Neural crest cell (in vitro differentiated cells): ENCODE measurements at regions not wholly inside any gene's neighbourhood (a gene's known extent, or its start where the extent isn't known, plus 50 kb on each side); places are given as distances from the start of the nearest gene placed in this dataset.

ENCODE experiments used
- DNase-seq: peaks from one replicate; pipeline ENCODE4 v3.0.0; 2021; ENCODE audit warnings: low read depth, mixed read lengths, low spot score
- H3K27ac Mint-ChIP-seq: one replicate; pipeline ENCODE4 v1.8.0; 2021; ENCODE audit warnings: mild to moderate bottlenecking, mixed read lengths; ENCODE audit not compliant: unreplicated experiment
- H3K27me3 Mint-ChIP-seq: 2 replicates; pipeline ENCODE4 v1.8.0; 2021; ENCODE audit warnings: low read depth, mild to moderate bottlenecking, mixed read lengths
- H3K36me3 Mint-ChIP-seq: 2 replicates; pipeline ENCODE4 v1.8.0; 2021; ENCODE audit warnings: low read depth, mild to moderate bottlenecking, mixed read lengths
- H3K4me1 Mint-ChIP-seq: 2 replicates; pipeline ENCODE4 v1.8.0; 2021; ENCODE audit warnings: mixed read lengths
- H3K4me3 Mint-ChIP-seq: one replicate; pipeline ENCODE4 v1.8.0; 2021; ENCODE audit warnings: mild to moderate bottlenecking, mixed read lengths
- H3K9me3 Mint-ChIP-seq: 2 replicates; pipeline ENCODE4 v1.8.0; 2021; ENCODE audit warnings: mixed read lengths
- TF ChIP-seq, protein P1 (sequence below): fragments of 200-600 bp; sonication (generic); conservative IDR thresholded peaks from 2 replicates; pipeline ENCODE4 v1.5.0; 2021; ENCODE audit warnings: antibody characterized with exemption, mild to moderate bottlenecking

DNA sequence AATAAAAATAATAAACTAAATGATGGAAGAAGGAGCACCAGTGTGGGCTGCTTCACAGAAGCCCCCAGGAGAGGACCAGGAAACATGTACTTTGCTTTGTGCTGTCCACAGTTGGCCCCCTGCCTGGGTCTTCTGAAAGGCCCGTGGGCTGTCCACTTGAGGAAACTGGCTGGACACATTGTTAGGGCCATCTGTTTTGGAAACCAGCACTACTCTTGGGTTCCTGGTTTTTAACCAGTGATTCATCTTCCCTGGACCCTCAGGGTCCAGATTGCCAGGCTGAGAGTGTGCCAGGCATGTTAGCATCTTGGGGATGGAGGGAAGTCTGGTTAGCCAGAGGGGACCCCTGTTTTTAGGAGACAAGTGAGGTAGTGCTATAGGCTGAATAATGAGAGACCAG is 297.2 kb upstream of the C2CD4B start:
- Mint-ChIP-seq H3K27ac (no peak overlapping the region), H3K4me1 (peaks cover 24% of the 10 kb centered on the region), H3K9me3 (no peaks in the 10 kb centered on the region), H3K27me3 (peaks cover 2% of the 10 kb centered on the region), H3K36me3 (no peaks in the 10 kb centered on the region), H3K4me3 (no peak overlapping the region)
- TF ChIP-seq, protein P1, sequence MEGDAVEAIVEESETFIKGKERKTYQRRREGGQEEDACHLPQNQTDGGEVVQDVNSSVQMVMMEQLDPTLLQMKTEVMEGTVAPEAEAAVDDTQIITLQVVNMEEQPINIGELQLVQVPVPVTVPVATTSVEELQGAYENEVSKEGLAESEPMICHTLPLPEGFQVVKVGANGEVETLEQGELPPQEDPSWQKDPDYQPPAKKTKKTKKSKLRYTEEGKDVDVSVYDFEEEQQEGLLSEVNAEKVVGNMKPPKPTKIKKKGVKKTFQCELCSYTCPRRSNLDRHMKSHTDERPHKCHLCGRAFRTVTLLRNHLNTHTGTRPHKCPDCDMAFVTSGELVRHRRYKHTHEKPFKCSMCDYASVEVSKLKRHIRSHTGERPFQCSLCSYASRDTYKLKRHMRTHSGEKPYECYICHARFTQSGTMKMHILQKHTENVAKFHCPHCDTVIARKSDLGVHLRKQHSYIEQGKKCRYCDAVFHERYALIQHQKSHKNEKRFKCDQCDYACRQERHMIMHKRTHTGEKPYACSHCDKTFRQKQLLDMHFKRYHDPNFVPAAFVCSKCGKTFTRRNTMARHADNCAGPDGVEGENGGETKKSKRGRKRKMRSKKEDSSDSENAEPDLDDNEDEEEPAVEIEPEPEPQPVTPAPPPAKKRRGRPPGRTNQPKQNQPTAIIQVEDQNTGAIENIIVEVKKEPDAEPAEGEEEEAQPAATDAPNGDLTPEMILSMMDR = no peak
- DNase-seq = no peak

DNA sequence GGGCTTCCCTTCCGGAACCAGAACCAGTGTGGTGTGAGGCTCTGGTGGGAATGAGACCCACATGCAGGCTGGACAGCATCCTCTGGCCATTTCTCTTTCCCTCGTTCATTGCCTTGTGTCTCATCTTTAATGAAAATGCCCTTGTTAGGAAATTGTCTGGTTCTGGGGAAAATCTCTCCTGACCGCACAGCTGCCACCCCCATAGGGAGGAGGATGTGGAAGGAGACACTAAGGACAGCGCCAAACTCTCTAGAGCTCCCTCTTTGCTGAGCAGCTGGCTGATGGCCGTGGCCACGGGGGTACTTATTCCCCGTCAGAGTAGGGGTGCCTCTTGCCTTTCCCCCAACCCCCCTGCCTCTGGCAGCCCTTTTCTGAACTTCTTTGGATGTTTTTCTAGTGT is 297.6 kb upstream of the C2CD4B start:
- Mint-ChIP-seq H3K4me1 (peaks cover 24% of the 10 kb centered on the region), H3K27me3 (peaks cover 2% of the 10 kb centered on the region), H3K4me3 (no peak overlapping the region), H3K36me3 (no peaks in the 10 kb centered on the region), H3K27ac (no peak overlapping the region), H3K9me3 (no peaks in the 10 kb centered on the region)
- no peak for DNase-seq
- TF ChIP-seq, protein P1 = no peak

DNA sequence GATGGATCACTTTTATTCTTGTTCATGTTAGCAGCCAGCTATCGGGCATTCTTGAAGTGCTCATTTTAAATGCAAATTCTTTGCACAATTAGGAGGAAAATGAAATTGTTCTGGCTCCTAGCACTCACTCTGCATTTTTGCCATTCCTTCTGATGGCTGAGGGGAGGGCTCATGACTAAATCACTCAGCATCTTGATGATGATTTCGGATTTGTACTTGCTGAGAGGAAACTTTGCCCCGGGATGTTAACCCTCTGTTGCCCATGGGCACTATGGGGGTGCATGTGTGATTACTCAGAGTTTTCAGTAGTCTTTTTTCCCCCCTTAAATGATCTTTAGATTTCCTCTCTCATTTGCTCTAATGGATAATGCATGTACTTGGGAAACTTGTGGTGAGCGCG is 299.6 kb upstream of the C2CD4B start:
- H3K27ac Mint-ChIP-seq = no peak overlapping the region
- peaks cover 2% of the 10 kb centered on the region for H3K27me3 Mint-ChIP-seq
- H3K4me1 Mint-ChIP-seq = peaks cover 35% of the 10 kb centered on the region
- H3K4me3 Mint-ChIP-seq = no peak overlapping the region
- H3K9me3 Mint-ChIP-seq = no peaks in the 10 kb centered on the region
- H3K36me3 Mint-ChIP-seq = no peaks in the 10 kb centered on the region
- TF ChIP-seq, protein P1 = no peak
- no peak for DNase-seq

DNA sequence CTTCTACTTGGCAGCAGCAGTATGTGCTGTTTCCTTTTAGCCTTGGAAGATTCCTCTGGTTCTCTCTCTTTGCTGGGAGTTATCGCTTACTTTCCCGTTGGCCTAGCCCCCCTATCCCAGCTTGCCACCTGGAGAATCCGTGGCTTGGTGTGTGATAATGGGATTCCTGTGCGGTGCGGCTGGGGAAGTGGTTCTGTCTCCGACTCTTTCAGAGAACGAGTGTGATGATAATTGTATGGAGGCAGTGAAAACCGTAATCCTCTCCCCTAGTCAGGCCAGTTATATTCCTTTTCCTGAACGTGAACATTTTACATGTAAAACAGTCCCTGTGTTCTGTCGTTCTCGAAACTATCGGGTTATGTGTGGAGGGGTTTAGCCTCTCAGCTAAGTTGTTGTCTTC is 300.1 kb upstream of the C2CD4B start:
- Mint-ChIP-seq H3K27ac (no peak overlapping the region), H3K9me3 (no peaks in the 10 kb centered on the region), H3K4me1 (peaks cover 37% of the 10 kb centered on the region), H3K36me3 (no peaks in the 10 kb centered on the region), H3K27me3 (peaks cover 2% of the 10 kb centered on the region), H3K4me3 (no peak overlapping the region)
- DNase-seq = no peak
- TF ChIP-seq, protein P1 = no peak

DNA sequence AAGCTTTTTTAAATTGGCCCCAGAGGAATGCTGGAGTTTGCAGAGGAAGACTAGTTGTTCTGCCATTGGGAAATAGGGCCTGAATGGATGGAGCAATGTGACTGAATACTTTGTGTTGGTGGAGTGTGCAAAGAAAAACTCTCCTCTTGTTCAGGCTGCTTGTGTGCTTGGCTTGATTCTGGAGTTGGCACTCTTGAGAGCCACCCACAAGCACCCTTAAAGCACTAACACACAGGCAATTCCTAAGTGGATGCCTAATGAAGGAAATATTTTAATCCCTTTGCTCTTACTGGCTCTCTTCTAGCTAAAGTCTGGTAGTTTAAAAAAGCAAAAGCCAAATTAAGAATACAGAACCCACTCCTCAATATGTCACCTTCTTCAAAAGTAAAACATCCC is 304.4 kb upstream of the C2CD4B start:
- Mint-ChIP-seq H3K4me1 (peaks cover 56% of the 10 kb centered on the region), H3K9me3 (no peaks in the 10 kb centered on the region), H3K36me3 (no peaks in the 10 kb centered on the region), H3K4me3 (no peak overlapping the region), H3K27me3 (peaks cover 2% of the 10 kb centered on the region), H3K27ac (no peak overlapping the region)
- DNase-seq = no peak
- TF ChIP-seq, protein P1 = no peak
